Nephron progenitor cell (in vitro differentiated cells): ENCODE measurements at regions not wholly inside any gene's neighbourhood (a gene's known extent, or its start where the extent isn't known, plus 50 kb on each side); places are given as distances from the start of the nearest gene placed in this dataset.
"Not testable (repeated sequence)": the region's sequence is repeated elsewhere in the genome, so short reads cannot be mapped to it uniquely, and the experiment has no call there.

Source experiments
- DNase-seq: peaks from one replicate; pipeline ENCODE4 v3.0.0; 2021
- H3K27ac Mint-ChIP-seq: 2 replicates; pipeline ENCODE4 v1.8.0; 2021; ENCODE audit warnings: mild to moderate bottlenecking, moderate library complexity, mixed read lengths
- H3K27me3 Mint-ChIP-seq: 2 replicates; pipeline ENCODE4 v1.8.0; 2021; ENCODE audit warnings: mild to moderate bottlenecking, low read depth, mixed read lengths; ENCODE audit not compliant: poor library complexity
- H3K36me3 Mint-ChIP-seq: 2 replicates; pipeline ENCODE4 v1.8.0; 2021; ENCODE audit warnings: low read depth, mixed read lengths
- H3K4me1 Mint-ChIP-seq: 2 replicates; pipeline ENCODE4 v1.8.0; 2021; ENCODE audit warnings: mixed read lengths
- H3K4me3 Mint-ChIP-seq: 2 replicates; pipeline ENCODE4 v1.8.0; 2021; ENCODE audit warnings: mild to moderate bottlenecking, moderate library complexity, mixed read lengths
- H3K9me3 Mint-ChIP-seq: 2 replicates; pipeline ENCODE4 v1.8.0; 2021; ENCODE audit warnings: mild to moderate bottlenecking, moderate library complexity, mixed read lengths
- TF ChIP-seq, protein P1 (sequence below): fragments of 200-600 bp; sonication (generic); IDR thresholded peaks from 2 replicates; pipeline ENCODE4 v1.5.0; 2021; ENCODE audit warnings: antibody characterized with exemption

DNA sequence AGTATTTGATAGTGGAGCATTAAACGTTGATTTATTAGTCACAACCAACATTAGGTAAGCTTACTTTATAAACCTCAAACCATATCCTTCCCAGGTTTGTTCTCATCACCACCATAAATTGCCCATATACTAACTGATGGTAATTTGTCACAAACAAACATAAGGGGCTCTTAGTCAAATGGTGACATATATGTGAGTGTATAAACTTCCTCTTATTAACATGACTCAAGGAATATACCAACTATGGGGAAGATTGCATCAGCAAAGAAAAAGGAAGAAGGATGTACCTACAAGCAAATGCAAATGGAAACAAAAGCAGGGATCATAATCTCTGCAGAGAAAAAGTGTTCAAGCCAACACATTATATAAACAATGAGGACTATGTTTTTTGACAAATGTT, 418.2 kb upstream of the AKR1E2 start:
- TF ChIP-seq, protein P1, sequence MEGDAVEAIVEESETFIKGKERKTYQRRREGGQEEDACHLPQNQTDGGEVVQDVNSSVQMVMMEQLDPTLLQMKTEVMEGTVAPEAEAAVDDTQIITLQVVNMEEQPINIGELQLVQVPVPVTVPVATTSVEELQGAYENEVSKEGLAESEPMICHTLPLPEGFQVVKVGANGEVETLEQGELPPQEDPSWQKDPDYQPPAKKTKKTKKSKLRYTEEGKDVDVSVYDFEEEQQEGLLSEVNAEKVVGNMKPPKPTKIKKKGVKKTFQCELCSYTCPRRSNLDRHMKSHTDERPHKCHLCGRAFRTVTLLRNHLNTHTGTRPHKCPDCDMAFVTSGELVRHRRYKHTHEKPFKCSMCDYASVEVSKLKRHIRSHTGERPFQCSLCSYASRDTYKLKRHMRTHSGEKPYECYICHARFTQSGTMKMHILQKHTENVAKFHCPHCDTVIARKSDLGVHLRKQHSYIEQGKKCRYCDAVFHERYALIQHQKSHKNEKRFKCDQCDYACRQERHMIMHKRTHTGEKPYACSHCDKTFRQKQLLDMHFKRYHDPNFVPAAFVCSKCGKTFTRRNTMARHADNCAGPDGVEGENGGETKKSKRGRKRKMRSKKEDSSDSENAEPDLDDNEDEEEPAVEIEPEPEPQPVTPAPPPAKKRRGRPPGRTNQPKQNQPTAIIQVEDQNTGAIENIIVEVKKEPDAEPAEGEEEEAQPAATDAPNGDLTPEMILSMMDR: no peak
- no peak for DNase-seq
- Mint-ChIP-seq H3K9me3 (no peaks in the 10 kb centered on the region), H3K36me3 (no peaks in the 10 kb centered on the region), H3K4me1 (no peaks in the 10 kb centered on the region), H3K27me3 (peaks cover 15% of the 10 kb centered on the region), H3K4me3 (no peak overlapping the region), H3K27ac (no peak overlapping the region)

DNA sequence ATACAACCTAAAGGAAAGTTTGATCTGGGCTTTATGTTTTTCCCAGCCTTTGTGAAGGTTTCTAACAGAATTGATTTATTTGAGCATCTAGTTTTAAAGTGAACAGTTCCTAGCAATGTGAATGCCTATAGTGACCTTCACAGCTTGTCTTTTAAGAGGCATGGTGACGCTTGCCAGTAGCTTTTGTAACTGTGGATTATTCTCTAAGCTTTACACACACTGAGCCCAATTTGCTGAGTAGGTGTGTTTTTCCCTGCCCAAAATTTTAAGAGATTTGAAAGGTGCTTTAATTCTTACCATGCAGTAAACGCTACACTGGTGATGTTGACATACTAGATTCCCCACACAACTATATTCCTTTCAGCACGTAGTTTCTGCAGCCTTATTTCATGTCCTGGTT, 420.2 kb upstream of the AKR1E2 start:
- no peaks in the 10 kb centered on the region for H3K4me1 Mint-ChIP-seq
- H3K27ac Mint-ChIP-seq: no peak overlapping the region
- no peak for DNase-seq
- H3K27me3 Mint-ChIP-seq: peaks cover 11% of the 10 kb centered on the region
- no peaks in the 10 kb centered on the region for H3K9me3 Mint-ChIP-seq
- no peaks in the 10 kb centered on the region for H3K36me3 Mint-ChIP-seq
- H3K4me3 Mint-ChIP-seq: no peak overlapping the region
- TF ChIP-seq, protein P1: no peak

DNA sequence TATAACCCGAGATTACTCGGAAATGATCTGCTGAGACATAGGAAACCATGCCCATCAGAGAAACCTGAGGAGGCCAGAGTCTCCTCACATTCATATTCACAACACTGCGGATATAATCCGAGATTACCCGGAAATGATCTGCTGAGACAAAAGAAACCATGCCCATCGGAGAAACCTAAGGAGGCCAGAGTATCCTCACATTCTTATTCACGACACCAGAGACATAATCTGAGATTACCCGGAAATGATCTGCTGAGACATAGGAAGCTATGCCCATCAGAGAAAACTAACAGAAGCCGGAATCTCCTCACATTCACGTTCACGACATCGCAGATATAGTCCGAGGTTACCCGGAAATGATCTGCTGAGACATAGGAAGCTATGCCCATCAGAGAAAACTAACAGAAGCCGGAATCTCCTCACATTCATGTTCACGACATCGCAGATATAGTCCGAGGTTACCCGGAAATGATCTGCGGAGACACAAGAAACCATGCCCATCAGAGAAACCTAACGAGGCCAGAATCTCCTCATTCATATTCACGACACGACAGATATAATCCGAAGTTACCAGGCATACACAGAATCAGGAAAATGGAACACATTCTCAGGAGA, 422.3 kb upstream of the AKR1E2 start:
- Mint-ChIP-seq H3K9me3 (no peaks in the 10 kb centered on the region), H3K27ac (no peak overlapping the region), H3K4me1 (no peaks in the 10 kb centered on the region), H3K27me3 (peaks cover 3% of the 10 kb centered on the region), H3K4me3 (no peak overlapping the region), H3K36me3 (no peaks in the 10 kb centered on the region)
- no peak for DNase-seq
- TF ChIP-seq, protein P1: no peak

DNA sequence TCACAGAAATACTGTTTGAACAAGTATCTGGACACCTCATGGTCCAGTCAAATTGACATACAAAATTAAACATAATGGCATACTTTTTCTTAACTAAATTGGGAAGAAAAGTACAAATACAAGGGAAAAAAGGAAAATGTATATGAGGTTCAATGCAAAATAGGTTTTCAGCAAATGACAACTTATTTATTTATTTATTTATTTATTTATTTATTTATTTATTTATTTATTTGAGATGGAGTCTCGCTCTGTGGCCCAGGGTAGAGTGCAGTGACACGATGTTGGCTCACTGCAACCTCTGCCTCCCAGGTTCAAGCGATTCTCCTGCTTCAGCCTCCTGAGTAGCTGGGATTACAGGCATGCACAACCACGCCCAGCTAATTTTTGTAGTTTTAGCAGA, 424.9 kb upstream of the AKR1E2 start:
- not testable (repeated sequence) for H3K27ac Mint-ChIP-seq, H3K4me1 Mint-ChIP-seq, H3K36me3 Mint-ChIP-seq, H3K9me3 Mint-ChIP-seq, H3K27me3 Mint-ChIP-seq, H3K4me3 Mint-ChIP-seq, DNase-seq

DNA sequence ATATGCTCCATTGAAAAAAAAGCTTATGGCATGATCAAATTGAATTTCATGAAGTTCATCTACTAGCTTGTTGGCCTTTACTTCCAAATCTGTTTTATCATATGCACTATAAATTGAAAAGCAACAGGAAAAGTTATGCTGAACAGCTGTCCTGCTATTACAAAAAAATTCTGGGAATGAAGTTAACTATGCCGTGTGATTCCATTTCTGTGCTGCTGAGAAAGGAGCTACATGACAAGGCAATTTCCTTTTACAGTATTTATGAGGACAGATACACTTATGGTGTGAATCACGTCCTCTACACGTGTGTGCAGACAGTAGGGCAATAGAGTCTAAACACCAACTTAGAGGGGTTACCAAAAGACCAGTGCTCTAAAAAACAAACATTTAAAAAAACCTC, 426.5 kb upstream of the AKR1E2 start:
- no peaks in the 10 kb centered on the region for H3K36me3 Mint-ChIP-seq
- no peak overlapping the region for H3K27ac Mint-ChIP-seq
- TF ChIP-seq, protein P1: no peak
- DNase-seq: no peak
- H3K4me3 Mint-ChIP-seq: no peak overlapping the region
- no peaks in the 10 kb centered on the region for H3K9me3 Mint-ChIP-seq
- no peaks in the 10 kb centered on the region for H3K4me1 Mint-ChIP-seq
- H3K27me3 Mint-ChIP-seq: no peaks in the 10 kb centered on the region

DNA sequence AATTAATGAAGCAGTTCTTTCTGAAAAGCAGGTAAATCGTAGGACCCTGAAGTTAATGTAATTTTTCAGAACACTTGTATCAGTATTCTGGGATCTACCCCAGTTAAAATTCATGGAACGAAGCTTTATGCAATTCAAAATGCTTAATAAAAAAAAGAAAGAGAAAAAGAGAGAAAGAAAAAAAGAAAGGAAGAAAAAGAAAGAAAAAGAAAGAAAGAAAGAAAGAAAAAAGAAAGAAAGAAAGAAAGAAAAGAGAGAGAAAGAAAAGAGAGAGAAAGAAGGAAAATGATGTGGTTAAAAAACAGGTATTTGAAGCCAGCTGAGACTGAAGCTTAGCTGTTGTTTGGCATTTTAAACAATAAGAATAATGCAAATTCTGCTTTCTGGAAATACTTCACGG, 427.4 kb upstream of the AKR1E2 start:
- no peak for DNase-seq
- Mint-ChIP-seq H3K4me3 (no peak overlapping the region), H3K4me1 (no peaks in the 10 kb centered on the region)

More for the DNA sequence above, 427.4 kb upstream of the AKR1E2 start:
- no peaks in the 10 kb centered on the region for H3K9me3 Mint-ChIP-seq
- no peaks in the 10 kb centered on the region for H3K36me3 Mint-ChIP-seq
- TF ChIP-seq, protein P1: no peak
- H3K27me3 Mint-ChIP-seq: no peaks in the 10 kb centered on the region
- no peak overlapping the region for H3K27ac Mint-ChIP-seq
